SK-N-SH (cell line): ENCODE measurements at regions not wholly inside any gene's neighbourhood (a gene's known extent, or its start where the extent isn't known, plus 50 kb on each side); places are given as distances from the start of the nearest gene placed in this dataset.

Experiments used
- CTCF ChIA-PET: fragments of 300-600, 350-600 bp; formaldehyde crosslinking; extraction: SDS; loops from one replicate; lab custom pipeline; 2021; lab: Yijun Ruan, JAX
- POLR2A ChIA-PET: fragments of 350-600 bp; sonication (Branson Sonifier 250); formaldehyde crosslinking; extraction: SDS; loops from one replicate; lab custom pipeline; 2020; ENCODE audit warnings: antibody characterized with exemption, inconsistent platforms; lab: Yijun Ruan, JAX
- DNase-seq: peaks from one replicate; pipeline ENCODE4 v3.0.0; 2012
- H2AFZ ChIP-seq: fragments of 200-600 bp; sonication (generic); 2 replicates; pipeline ENCODE4 v1.8.1; 2016; ENCODE audit warnings: antibody characterized with exemption, mild to moderate bottlenecking, low read depth
- H3F3A ChIP-seq: fragments of 200-600 bp; sonication (generic); replicated peaks from 2 replicates; pipeline ENCODE3; 2016; ENCODE audit warnings: antibody characterized with exemption, mild to moderate bottlenecking; ENCODE audit not compliant: insufficient read depth
- H3K27ac ChIP-seq, 2 experiments: fragments of 200-500 bp in 1 of 2; fragments of 200-600 bp in 1 of 2; sonication (Bioruptor generic) in 1 of 2; sonication (generic), shearing (Covaris generic) in 1 of 2; 2 replicates each; pipeline versions ENCODE4 v1.5.1 to v1.6.1; 2014 to 2016; ENCODE audit warnings: low read depth in 2 of 2, inconsistent platforms in 1 of 2, low read length in 1 of 2, mild to moderate bottlenecking in 1 of 2, mixed read lengths in 1 of 2
- H3K27me3 ChIP-seq: fragments of 200-600 bp; sonication (generic), shearing (Covaris generic); 2 replicates; pipeline ENCODE4 v1.6.1; 2016; ENCODE audit warnings: mixed run types; ENCODE audit not compliant: insufficient read depth
- H3K36me3 ChIP-seq, 2 experiments: fragments of 200-500 bp in 1 of 2; fragments of 200-600 bp in 1 of 2; sonication (Bioruptor generic) in 1 of 2; sonication (generic) in 1 of 2; replicated peaks in 1 of 2; 2 replicates each; pipeline versions ENCODE3 to v1.5.1; 2014 to 2016; ENCODE audit warnings: low read length in 1 of 2, mild to moderate bottlenecking in 1 of 2; ENCODE audit not compliant: insufficient read depth in 2 of 2, control insufficient read depth in 1 of 2
- H3K4me1 ChIP-seq, 2 experiments: fragments of 200-500 bp in 1 of 2; fragments of 200-600 bp in 1 of 2; sonication (Bioruptor generic) in 1 of 2; sonication (generic), shearing (Covaris generic) in 1 of 2; 2 replicates each; pipeline versions ENCODE4 v1.5.1 to v1.6.1; 2014 to 2016; ENCODE audit warnings: low read depth in 1 of 2, low read length in 1 of 2, mixed run types in 1 of 2; ENCODE audit not compliant: insufficient read depth in 2 of 2, control insufficient read depth in 1 of 2
- H3K4me2 ChIP-seq: fragments of 200-600 bp; sonication (generic), shearing (Covaris generic); 2 replicates; pipeline ENCODE4 v1.6.1; 2017; ENCODE audit warnings: mixed run types
- H3K4me3 ChIP-seq, 2 experiments: fragments of 200-500 bp in 1 of 2; fragments of 200-600 bp in 1 of 2; sonication (Bioruptor generic) in 1 of 2; sonication (generic), shearing (Covaris generic) in 1 of 2; 2 replicates each; pipeline versions ENCODE4 v1.5.1 to v1.8.1; 2014 to 2016; ENCODE audit warnings: low read depth in 2 of 2, inconsistent platforms in 1 of 2, low read length in 1 of 2, mild to moderate bottlenecking in 1 of 2, mixed read lengths in 1 of 2, moderate library complexity in 1 of 2
- H3K79me2 ChIP-seq: fragments of 200-600 bp; sonication (generic); 2 replicates; pipeline ENCODE4 v1.8.1; 2017; ENCODE audit warnings: mild to moderate bottlenecking; ENCODE audit not compliant: insufficient read depth
- H3K9ac ChIP-seq: fragments of 200-600 bp; sonication (generic); 2 replicates; pipeline ENCODE4 v1.6.1; 2017; ENCODE audit warnings: mixed run types
- H3K9me2 ChIP-seq: fragments of 200-600 bp; sonication (generic); 2 replicates; pipeline ENCODE4 v1.6.1; 2017; ENCODE audit warnings: mixed run types
- H3K9me3 ChIP-seq: fragments of 200-600 bp; sonication (generic); 2 replicates; pipeline ENCODE4 v1.6.1; 2017; ENCODE audit warnings: mixed run types, mild to moderate bottlenecking, moderate library complexity
- H4K20me1 ChIP-seq: fragments of 200-600 bp; sonication (generic); 2 replicates; pipeline ENCODE4 v1.6.1; 2017; ENCODE audit warnings: mild to moderate bottlenecking, mixed run types; ENCODE audit not compliant: insufficient read depth
- CHD2 ChIP-seq: fragments of 150-350 bp; IDR thresholded peaks from 2 replicates; pipeline ENCODE4 v1.6.1; 2018; ENCODE audit warnings: low read length; ENCODE audit not compliant: partially characterized antibody
- ELF1 ChIP-seq: IDR thresholded peaks from 2 replicates; pipeline ENCODE4 v1.4.0; 2012
- EP300 ChIP-seq, 2 experiments: IDR thresholded peaks; 2 replicates each; pipeline versions ENCODE4 v1.4.0 to v1.6.1; 2012; ENCODE audit warnings: borderline replicate concordance in 1 of 2, low read depth in 1 of 2, low read length in 1 of 2
- EZH2phosphoT487 ChIP-seq: fragments of 200-600 bp; sonication (generic); IDR thresholded peaks from 2 replicates; pipeline ENCODE4 v1.6.1; 2017; ENCODE audit warnings: low read depth, mixed run types, mild to moderate bottlenecking, antibody characterized with exemption, moderate library complexity, borderline replicate concordance
- FOXJ3 ChIP-seq: sonication (generic); formaldehyde crosslinking; IDR thresholded peaks from 2 replicates; pipeline ENCODE4 v1.5.1; 2020; ENCODE audit warnings: mild to moderate bottlenecking, missing genetic modification reagents
- FOXM1 ChIP-seq: IDR thresholded peaks from 2 replicates; pipeline ENCODE4 v1.4.0; 2012; ENCODE audit warnings: low read depth, mild to moderate bottlenecking
- GATA2 ChIP-seq: sonication (generic); formaldehyde crosslinking; IDR thresholded peaks from 2 replicates; pipeline ENCODE4 v1.5.0; 2020; ENCODE audit warnings: mild to moderate bottlenecking, missing genetic modification reagents
- IRF3 ChIP-seq: fragments of 150-350 bp; IDR thresholded peaks from 2 replicates; pipeline ENCODE4 v1.6.1; 2016; ENCODE audit warnings: mild to moderate bottlenecking, low read depth, low read length
- JUND ChIP-seq: IDR thresholded peaks from 2 replicates; pipeline ENCODE4 v1.4.0; 2012
- MEF2A ChIP-seq: IDR thresholded peaks from 2 replicates; pipeline ENCODE4 v1.4.0; 2012; ENCODE audit warnings: low read depth, borderline replicate concordance
- NFIC ChIP-seq: IDR thresholded peaks from 2 replicates; pipeline ENCODE4 v1.4.0; 2012; ENCODE audit warnings: borderline replicate concordance
- NRF1 ChIP-seq: IDR thresholded peaks from 2 replicates; pipeline ENCODE4 v1.6.1; 2012; ENCODE audit warnings: low read depth, mild to moderate bottlenecking, low read length
- PBX3 ChIP-seq: IDR thresholded peaks from 2 replicates; pipeline ENCODE4; 2012
- POLR2AphosphoS5 ChIP-seq: IDR thresholded peaks from 2 replicates; pipeline ENCODE4 v1.6.1; 2012; ENCODE audit warnings: low read depth, low read length
- RAD21 ChIP-seq: IDR thresholded peaks from 2 replicates; pipeline ENCODE4 v1.6.1; 2012; ENCODE audit warnings: mild to moderate bottlenecking, low read length
- RFX5 ChIP-seq: IDR thresholded peaks from 2 replicates; pipeline ENCODE4 v1.6.1; 2012; ENCODE audit warnings: mild to moderate bottlenecking, improper control_type of control experiment, low read length
- RXRA ChIP-seq: IDR thresholded peaks from 2 replicates; pipeline ENCODE4 v1.4.0; 2012; ENCODE audit warnings: low read depth, mild to moderate bottlenecking, borderline replicate concordance
- SIN3A ChIP-seq: IDR thresholded peaks from 2 replicates; pipeline ENCODE4 v1.6.1; 2012; ENCODE audit warnings: low read depth, mild to moderate bottlenecking, low read length, moderate library complexity, borderline replicate concordance
- SMC3 ChIP-seq: IDR thresholded peaks from 2 replicates; pipeline ENCODE4 v1.6.1; 2012; ENCODE audit warnings: low read depth, low read length, improper control_type of control experiment
- TAF1 ChIP-seq: IDR thresholded peaks from 2 replicates; pipeline ENCODE4 v1.6.1; 2012; ENCODE audit warnings: low read depth, mild to moderate bottlenecking, low read length, moderate library complexity, borderline replicate concordance
- TEAD4 ChIP-seq: IDR thresholded peaks from 2 replicates; pipeline ENCODE4 v1.4.0; 2012; ENCODE audit warnings: mild to moderate bottlenecking, borderline replicate concordance; ENCODE audit not compliant: insufficient read depth
- USF1 ChIP-seq: IDR thresholded peaks from 2 replicates; pipeline ENCODE4 v1.4.0; 2012; ENCODE audit warnings: low read depth, borderline replicate concordance
- USF2 ChIP-seq: fragments of 150-350 bp; IDR thresholded peaks from 2 replicates; pipeline ENCODE4 v1.6.1; 2017; ENCODE audit warnings: antibody characterized with exemption, low read length, low read depth, borderline replicate concordance
- YY1 ChIP-seq: IDR thresholded peaks from 2 replicates; pipeline ENCODE4 v1.4.0; 2012; ENCODE audit warnings: low read depth, mild to moderate bottlenecking
- WGBS: methylation state at CpG from one replicate; pipeline ENCODE4 v1.1.6; 2017; ENCODE audit warnings: low lambda C conversion rate; 5-methylcytosine and 5-hydroxymethylcytosine counted together
- TF ChIP-seq, protein P1 (sequence below): IDR thresholded peaks from 2 replicates; pipeline ENCODE4 v1.6.1; 2012; ENCODE audit warnings: mild to moderate bottlenecking, low read depth, low read length, moderate library complexity
- TF ChIP-seq, protein P2 (sequence below): IDR thresholded peaks from 2 replicates; pipeline ENCODE4 v1.4.0; 2012; ENCODE audit warnings: low read depth

DNA sequence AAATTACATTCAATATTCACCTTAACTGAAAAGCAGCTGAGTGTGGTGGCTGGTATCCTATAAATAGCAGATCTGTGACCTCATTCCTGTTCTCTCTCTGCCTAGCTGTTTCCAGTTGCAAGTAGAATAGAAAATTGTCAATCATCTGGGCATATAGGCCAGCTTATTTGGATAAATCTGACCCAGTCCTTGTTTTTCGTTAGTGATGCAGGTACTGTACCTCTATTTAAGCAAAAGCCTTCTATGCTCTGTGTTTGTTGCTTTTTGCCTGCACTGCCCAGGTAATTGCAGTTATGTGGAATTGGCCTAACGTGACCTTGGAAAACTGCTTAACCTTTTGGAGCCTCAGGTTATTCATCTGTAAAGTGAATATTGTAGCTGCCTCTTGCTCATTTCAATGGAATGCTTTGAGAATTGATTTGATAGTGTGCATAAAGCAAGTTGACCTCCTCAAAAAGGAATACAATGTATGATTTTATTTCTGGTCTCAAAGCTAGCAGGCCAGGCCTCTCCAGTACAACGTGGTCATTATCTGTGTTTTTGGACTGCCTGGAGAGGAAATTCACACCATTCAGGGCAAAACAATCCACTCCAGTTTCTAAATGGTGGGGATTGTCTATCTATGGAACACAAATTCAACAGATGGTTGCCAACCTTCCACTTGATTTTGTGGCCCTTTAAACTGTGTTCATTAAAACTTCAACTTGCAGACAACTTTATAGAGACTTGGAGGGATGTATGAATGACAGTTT is 508.7 kb upstream of the CITED2 start:
- Histone ChIP-seq H4K20me1 (no peaks in the 10 kb centered on the region), H3K9me3 (no peaks in the 10 kb centered on the region), H3K4me3 (no peak overlapping the region), H3K4me1 (peaks cover 0 to 37% of the 10 kb centered on the region in 2 experiments; a peak in 3 of 4 replicates), H3K4me2 (peak overlapping the region; percentile 27; the same call in 1 of the 2 replicates), H3K9me2 (no peaks in the 10 kb centered on the region), H3K9ac (no peak overlapping the region), H3K36me3 (no peaks in the 10 kb centered on the region), H3K27me3 (no peaks in the 10 kb centered on the region), H2AFZ (0 out of 2 replicates have a peak overlapping the region, but pooled peaks have one; percentile 32), H3K27ac (peak overlapping the region; percentile 70 to 73; a peak in 3 of 4 replicates), H3F3A (peaks cover 24% of the 10 kb centered on the region), H3K79me2 (no peaks in the 10 kb centered on the region)
- CTCF ChIA-PET = interaction anchor here (0.6 to 1.4 kb wide), 5 partner anchors 11 to 558 kb away, joined by 3 to 6 read pairs (median 4); no protein-coding TSS in a partner anchor
- POLR2A ChIA-PET = no interaction called here
- DNase-seq = no peak
- 62% methylated on average over 3 of the region's 3 CpGs for WGBS
- TF ChIP-seq CHD2 = no peak
- no peak for TF ChIP-seq RAD21
- no peak for TF ChIP-seq IRF3
- no peak for TF ChIP-seq GATA2 (CRISPR knock-in tag)
- TF ChIP-seq USF1 = no peak
- TF ChIP-seq NFIC = no peak
- TF ChIP-seq EP300 (IDR thresholded peaks at IDR 0.05; ENCODE audit: borderline replicate concordance in 1 of 2, low read depth in 1 of 2, low read length in 1 of 2) = no peak
- no peak for TF ChIP-seq USF2
- TF ChIP-seq, protein P1, sequence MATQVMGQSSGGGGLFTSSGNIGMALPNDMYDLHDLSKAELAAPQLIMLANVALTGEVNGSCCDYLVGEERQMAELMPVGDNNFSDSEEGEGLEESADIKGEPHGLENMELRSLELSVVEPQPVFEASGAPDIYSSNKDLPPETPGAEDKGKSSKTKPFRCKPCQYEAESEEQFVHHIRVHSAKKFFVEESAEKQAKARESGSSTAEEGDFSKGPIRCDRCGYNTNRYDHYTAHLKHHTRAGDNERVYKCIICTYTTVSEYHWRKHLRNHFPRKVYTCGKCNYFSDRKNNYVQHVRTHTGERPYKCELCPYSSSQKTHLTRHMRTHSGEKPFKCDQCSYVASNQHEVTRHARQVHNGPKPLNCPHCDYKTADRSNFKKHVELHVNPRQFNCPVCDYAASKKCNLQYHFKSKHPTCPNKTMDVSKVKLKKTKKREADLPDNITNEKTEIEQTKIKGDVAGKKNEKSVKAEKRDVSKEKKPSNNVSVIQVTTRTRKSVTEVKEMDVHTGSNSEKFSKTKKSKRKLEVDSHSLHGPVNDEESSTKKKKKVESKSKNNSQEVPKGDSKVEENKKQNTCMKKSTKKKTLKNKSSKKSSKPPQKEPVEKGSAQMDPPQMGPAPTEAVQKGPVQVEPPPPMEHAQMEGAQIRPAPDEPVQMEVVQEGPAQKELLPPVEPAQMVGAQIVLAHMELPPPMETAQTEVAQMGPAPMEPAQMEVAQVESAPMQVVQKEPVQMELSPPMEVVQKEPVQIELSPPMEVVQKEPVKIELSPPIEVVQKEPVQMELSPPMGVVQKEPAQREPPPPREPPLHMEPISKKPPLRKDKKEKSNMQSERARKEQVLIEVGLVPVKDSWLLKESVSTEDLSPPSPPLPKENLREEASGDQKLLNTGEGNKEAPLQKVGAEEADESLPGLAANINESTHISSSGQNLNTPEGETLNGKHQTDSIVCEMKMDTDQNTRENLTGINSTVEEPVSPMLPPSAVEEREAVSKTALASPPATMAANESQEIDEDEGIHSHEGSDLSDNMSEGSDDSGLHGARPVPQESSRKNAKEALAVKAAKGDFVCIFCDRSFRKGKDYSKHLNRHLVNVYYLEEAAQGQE = no peak
- TF ChIP-seq POLR2AphosphoS5 = no peak
- 0 out of 2 replicates have a peak, but pooled peaks have one; percentile 12 for TF ChIP-seq RXRA
- TF ChIP-seq TAF1 = no peak
- no peak for TF ChIP-seq ELF1
- TF ChIP-seq, protein P2, sequence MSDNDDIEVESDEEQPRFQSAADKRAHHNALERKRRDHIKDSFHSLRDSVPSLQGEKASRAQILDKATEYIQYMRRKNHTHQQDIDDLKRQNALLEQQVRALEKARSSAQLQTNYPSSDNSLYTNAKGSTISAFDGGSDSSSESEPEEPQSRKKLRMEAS = no peak
- TF ChIP-seq SMC3 = 0 out of 2 replicates have a peak, but pooled peaks have one; percentile 3
- no peak for TF ChIP-seq RFX5
- TF ChIP-seq EZH2phosphoT487 = no peak
- TF ChIP-seq YY1 = no peak
- TF ChIP-seq NRF1 = no peak
- TF ChIP-seq PBX3 = no peak
- TF ChIP-seq FOXJ3 (CRISPR knock-in tag) = no peak
- TF ChIP-seq SIN3A = no peak
- no peak for TF ChIP-seq TEAD4
- TF ChIP-seq FOXM1 = no peak
- peak; percentile 45; the same call in 1 of the 2 replicates for TF ChIP-seq MEF2A
- 0 out of 2 replicates have a peak, but pooled peaks have one; percentile 13 for TF ChIP-seq JUND
